ENCODE measurements at regions not wholly inside any gene's neighbourhood (a gene's known extent, or its start where the extent isn't known, plus 50 kb on each side); places are given as distances from the start of the nearest gene placed in this dataset.

DNA sequence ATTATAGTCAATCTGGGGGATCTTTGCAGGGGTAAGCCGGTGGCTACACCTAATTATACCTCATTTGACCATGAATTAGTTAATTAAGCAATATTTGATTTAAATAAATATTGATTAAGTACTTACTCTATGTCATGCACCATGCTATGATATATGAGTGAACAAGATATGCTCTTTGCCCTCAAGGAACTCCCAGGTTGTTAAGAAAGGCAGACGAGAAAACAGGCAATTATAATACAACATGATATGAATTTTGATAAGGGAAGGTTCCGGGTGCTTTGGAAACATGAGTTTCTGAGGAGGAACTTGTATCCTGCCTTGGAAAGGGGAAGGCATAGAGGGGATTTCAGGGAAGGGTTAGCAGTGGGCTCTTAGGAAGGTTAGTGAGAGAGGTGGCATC lies 412.9 kb downstream of the WDR72 start:
- H3K27me3 ChIP-seq, result no peaks in the 10 kb centered on the region
- no peak overlapping the region for H3K27ac ChIP-seq
- H3K4me1 ChIP-seq, result no peaks in the 10 kb centered on the region
- no peak overlapping the region for H3K4me3 ChIP-seq
- intact Hi-C loops (cut with DNase I), result no loop called here
- no peaks in the 10 kb centered on the region for H3K36me3 ChIP-seq
- H3K9me3 ChIP-seq, result no peaks in the 10 kb centered on the region
- TF ChIP-seq, protein P1, sequence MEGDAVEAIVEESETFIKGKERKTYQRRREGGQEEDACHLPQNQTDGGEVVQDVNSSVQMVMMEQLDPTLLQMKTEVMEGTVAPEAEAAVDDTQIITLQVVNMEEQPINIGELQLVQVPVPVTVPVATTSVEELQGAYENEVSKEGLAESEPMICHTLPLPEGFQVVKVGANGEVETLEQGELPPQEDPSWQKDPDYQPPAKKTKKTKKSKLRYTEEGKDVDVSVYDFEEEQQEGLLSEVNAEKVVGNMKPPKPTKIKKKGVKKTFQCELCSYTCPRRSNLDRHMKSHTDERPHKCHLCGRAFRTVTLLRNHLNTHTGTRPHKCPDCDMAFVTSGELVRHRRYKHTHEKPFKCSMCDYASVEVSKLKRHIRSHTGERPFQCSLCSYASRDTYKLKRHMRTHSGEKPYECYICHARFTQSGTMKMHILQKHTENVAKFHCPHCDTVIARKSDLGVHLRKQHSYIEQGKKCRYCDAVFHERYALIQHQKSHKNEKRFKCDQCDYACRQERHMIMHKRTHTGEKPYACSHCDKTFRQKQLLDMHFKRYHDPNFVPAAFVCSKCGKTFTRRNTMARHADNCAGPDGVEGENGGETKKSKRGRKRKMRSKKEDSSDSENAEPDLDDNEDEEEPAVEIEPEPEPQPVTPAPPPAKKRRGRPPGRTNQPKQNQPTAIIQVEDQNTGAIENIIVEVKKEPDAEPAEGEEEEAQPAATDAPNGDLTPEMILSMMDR (IDR thresholded peaks at IDR 0.05), result no peak
- DNase-seq (ENCODE audit: low spot score in 2 of 2), result no peak

DNA sequence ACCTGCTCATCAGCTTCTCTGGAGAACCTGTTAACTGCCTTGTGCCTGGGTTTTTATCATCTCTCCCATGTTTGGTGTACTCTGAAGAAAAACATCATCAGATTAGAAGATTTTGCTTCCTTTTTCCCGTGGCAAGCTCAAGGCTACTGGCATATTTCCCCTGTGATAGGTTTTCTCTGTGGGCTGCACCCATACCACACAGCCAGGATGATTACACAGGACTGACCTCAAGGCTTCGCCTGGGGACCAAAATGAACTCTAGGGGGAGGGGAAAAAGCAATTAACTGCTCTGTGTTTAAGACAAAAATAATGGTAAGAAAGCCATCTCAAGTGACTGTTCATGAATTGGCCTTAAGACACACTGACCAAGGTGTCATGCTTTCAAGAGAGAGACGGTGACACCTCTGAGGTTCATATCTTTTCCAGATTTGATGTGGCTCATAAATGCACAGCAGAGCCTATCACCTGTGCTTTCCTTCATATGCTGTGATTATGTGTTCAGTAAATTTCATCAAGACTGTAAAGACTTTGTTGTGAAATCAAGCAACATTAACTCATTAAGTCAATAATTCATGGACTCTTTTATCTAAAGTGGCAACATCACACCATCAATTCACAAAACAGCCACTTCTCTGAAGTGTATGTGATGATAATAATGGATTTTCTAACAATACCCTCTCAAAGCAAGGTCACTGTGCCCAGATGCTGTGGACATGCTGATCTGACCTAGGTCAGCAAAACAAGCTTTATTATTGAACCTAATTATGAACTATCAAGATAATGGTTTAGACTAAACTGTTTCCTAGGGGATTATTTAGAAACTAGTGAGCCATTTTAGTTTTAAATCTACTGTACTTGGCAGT lies 427.9 kb downstream of the WDR72 start:
- Histone ChIP-seq H3K27ac (no peak overlapping the region), H3K36me3 (no peaks in the 10 kb centered on the region), H3K27me3 (no peaks in the 10 kb centered on the region), H3K4me3 (no peak overlapping the region), H3K4me1 (no peaks in the 10 kb centered on the region), H3K9me3 (no peaks in the 10 kb centered on the region)
- no peak for DNase-seq (ENCODE audit: low spot score in 2 of 2)
- TF ChIP-seq, protein P1 (IDR thresholded peaks at IDR 0.05), result no peak
- intact Hi-C loops (cut with DNase I), result no loop called here

DNA sequence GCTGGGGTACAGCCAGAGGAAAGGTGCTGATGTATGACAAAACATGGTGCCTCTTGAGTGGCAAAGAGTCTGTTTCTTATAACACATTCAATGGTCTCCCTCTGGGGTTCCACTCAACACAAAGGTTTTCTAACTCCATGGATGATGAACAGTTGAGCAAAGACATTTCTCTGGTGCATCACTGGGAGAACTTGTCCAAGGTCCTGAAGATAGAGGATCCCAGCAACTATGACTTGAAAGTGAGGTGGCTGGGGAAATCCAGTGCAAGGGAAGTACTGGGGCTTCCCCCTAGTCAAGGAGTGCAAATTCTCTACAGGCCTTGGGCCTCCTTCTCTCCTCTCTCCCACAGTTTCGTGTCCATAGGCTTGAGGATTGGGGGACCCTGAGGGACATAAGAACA lies 431.1 kb downstream of the WDR72 start:
- Histone ChIP-seq H3K36me3 (no peaks in the 10 kb centered on the region), H3K4me3 (no peak overlapping the region), H3K9me3 (no peaks in the 10 kb centered on the region), H3K27ac (no peak overlapping the region), H3K27me3 (no peaks in the 10 kb centered on the region), H3K4me1 (no peaks in the 10 kb centered on the region)
- TF ChIP-seq, protein P1 (IDR thresholded peaks at IDR 0.05), result no peak
- intact Hi-C loops (cut with DNase I), result no loop called here
- DNase-seq (ENCODE audit: low spot score in 2 of 2), result no peak

DNA sequence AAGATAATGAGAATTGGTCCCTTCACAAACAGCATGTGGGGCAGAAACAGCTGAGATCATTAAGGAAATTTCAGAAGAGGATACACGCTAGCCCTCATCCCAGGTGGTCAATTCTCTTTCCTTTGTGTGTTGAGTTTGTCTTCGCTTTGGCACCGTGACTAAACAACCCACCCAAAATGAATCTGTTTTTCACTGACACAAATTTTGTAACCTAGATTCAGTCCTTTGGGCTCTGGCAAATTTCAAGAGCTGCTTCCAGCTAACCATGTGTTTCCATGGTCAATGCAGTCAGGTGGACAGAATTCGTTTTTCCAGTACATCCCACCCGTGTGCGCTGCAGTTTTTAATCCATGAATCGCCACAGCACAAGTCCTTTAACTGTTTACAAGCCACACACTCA lies 435.4 kb downstream of the WDR72 start:
- no peak for DNase-seq (ENCODE audit: low spot score in 2 of 2)
- no peak overlapping the region for H3K27ac ChIP-seq
- TF ChIP-seq, protein P1 (IDR thresholded peaks at IDR 0.05), result no peak
- H3K4me3 ChIP-seq, result no peak overlapping the region
- no peaks in the 10 kb centered on the region for H3K4me1 ChIP-seq
- H3K36me3 ChIP-seq, result no peaks in the 10 kb centered on the region
- H3K9me3 ChIP-seq, result no peaks in the 10 kb centered on the region
- intact Hi-C loops (cut with DNase I), result no loop called here
- no peaks in the 10 kb centered on the region for H3K27me3 ChIP-seq

DNA sequence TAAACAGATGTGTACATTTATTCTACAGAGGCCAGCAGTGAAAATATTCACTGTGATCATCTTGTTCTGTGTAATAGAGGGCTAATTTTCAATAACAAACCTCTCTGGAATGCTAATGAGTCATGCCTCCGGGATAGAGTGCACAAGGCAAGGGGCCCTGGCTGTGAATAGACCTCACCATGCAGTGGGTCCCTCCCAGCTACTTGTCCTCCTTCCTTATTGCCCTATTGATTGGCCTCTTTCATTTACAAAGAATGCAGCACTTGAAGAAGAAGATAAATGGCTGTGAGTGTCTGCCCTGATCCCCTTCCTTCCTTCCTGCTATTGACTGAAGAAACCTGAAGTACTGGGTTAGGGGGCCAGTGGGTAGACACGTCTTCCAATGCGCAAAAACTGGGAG lies 436.3 kb downstream of the WDR72 start:
- intact Hi-C loops (cut with DNase I), result no loop called here
- DNase-seq (ENCODE audit: low spot score in 2 of 2), result no peak
- TF ChIP-seq, protein P1 (IDR thresholded peaks at IDR 0.05), result no peak

More for the DNA sequence above, 436.3 kb downstream of the WDR72 start:
- Histone ChIP-seq H3K4me1 (no peaks in the 10 kb centered on the region), H3K9me3 (no peaks in the 10 kb centered on the region), H3K27ac (no peak overlapping the region), H3K4me3 (no peak overlapping the region), H3K36me3 (no peaks in the 10 kb centered on the region), H3K27me3 (no peaks in the 10 kb centered on the region)
